ENCODE measurements at regions not wholly inside any gene's neighbourhood (a gene's known extent, or its start where the extent isn't known, plus 50 kb on each side); places are given as distances from the start of the nearest gene placed in this dataset.

- DNase-seq (ENCODE audit: low read depth) (no peak), FAIRE-seq (no peak)
- Histone ChIP-seq H3K36me3 (ENCODE audit: control insufficient read depth, insufficient read depth, low read length) (no peaks in the 10 kb centered on the region), H3K4me3 (ENCODE audit: low read depth, low read length) (no peak overlapping the region), H3K27me3 (ENCODE audit: control insufficient read depth, insufficient read depth, low read length) (no peaks in the 10 kb centered on the region)
- TF ChIP-seq CTCF (IDR thresholded peaks at IDR 0.05; ENCODE audit: insufficient read depth, low read length, severe bottlenecking) = no peak
Observed at GRCh38 chr2:45209302-45209701, 200.1 kb upstream of the SIX2 start.

- no peaks in the 10 kb centered on the region for H3K27me3 ChIP-seq (ENCODE audit: control insufficient read depth, insufficient read depth, low read length)
- no peaks in the 10 kb centered on the region for H3K36me3 ChIP-seq (ENCODE audit: control insufficient read depth, insufficient read depth, low read length)
- no peak for TF ChIP-seq CTCF (IDR thresholded peaks at IDR 0.05; ENCODE audit: insufficient read depth, low read length, severe bottlenecking)
- FAIRE-seq (no peak), DNase-seq (ENCODE audit: low read depth) (no peak)
- H3K4me3 ChIP-seq (ENCODE audit: low read depth, low read length) = no peak overlapping the region
Observed at GRCh38 chr2:45207101-45207500, 197.8 kb upstream of the SIX2 start.

- DNase-seq (ENCODE audit: low read depth) (no peak), FAIRE-seq (no peak)
- Histone ChIP-seq H3K4me3 (ENCODE audit: low read depth, low read length) (no peak overlapping the region), H3K27me3 (ENCODE audit: control insufficient read depth, insufficient read depth, low read length) (no peaks in the 10 kb centered on the region), H3K36me3 (ENCODE audit: control insufficient read depth, insufficient read depth, low read length) (no peaks in the 10 kb centered on the region)
- TF ChIP-seq CTCF (IDR thresholded peaks at IDR 0.05; ENCODE audit: insufficient read depth, low read length, severe bottlenecking) = no peak
Observed at GRCh38 chr2:45205985-45206384, 196.7 kb upstream of the SIX2 start.

GRCh38 chr2:45205480-45205879, 196.2 kb upstream of the SIX2 start:
- no peak overlapping the region for H3K4me3 ChIP-seq (ENCODE audit: low read depth, low read length)
- DNase-seq (ENCODE audit: low read depth) = no peak
- no peak for TF ChIP-seq CTCF (IDR thresholded peaks at IDR 0.05; ENCODE audit: insufficient read depth, low read length, severe bottlenecking)
- no peak for FAIRE-seq
- no peaks in the 10 kb centered on the region for H3K27me3 ChIP-seq (ENCODE audit: control insufficient read depth, insufficient read depth, low read length)
- no peaks in the 10 kb centered on the region for H3K36me3 ChIP-seq (ENCODE audit: control insufficient read depth, insufficient read depth, low read length)

GRCh38 chr2:45203400-45203799, 194.1 kb upstream of the SIX2 start:
- TF ChIP-seq CTCF (IDR thresholded peaks at IDR 0.05; ENCODE audit: insufficient read depth, low read length, severe bottlenecking) = no peak
- FAIRE-seq = no peak
- H3K4me3 ChIP-seq (ENCODE audit: low read depth, low read length) = no peak overlapping the region
- DNase-seq (ENCODE audit: low read depth) = no peak
- H3K27me3 ChIP-seq (ENCODE audit: control insufficient read depth, insufficient read depth, low read length) = no peaks in the 10 kb centered on the region
- H3K36me3 ChIP-seq (ENCODE audit: control insufficient read depth, insufficient read depth, low read length) = no peaks in the 10 kb centered on the region

GRCh38 chr2:45199973-45200372, 190.7 kb upstream of the SIX2 start:
- DNase-seq (ENCODE audit: low read depth) (no peak), FAIRE-seq (peak; percentile 62)
- H3K36me3 ChIP-seq (ENCODE audit: control insufficient read depth, insufficient read depth, low read length) = no peaks in the 10 kb centered on the region
- TF ChIP-seq CTCF (IDR thresholded peaks at IDR 0.05; ENCODE audit: insufficient read depth, low read length, severe bottlenecking) = no peak
- H3K4me3 ChIP-seq (ENCODE audit: low read depth, low read length) = no peak overlapping the region
- no peaks in the 10 kb centered on the region for H3K27me3 ChIP-seq (ENCODE audit: control insufficient read depth, insufficient read depth, low read length)
